Activated naive CD8-positive, alpha-beta T cell treated with anti-CD3 and anti-CD28 coated beads, Interleukin-2, amount 10 ng/mL, durations not matched to agents 7 days and 5 days (primary cell): ENCODE measurements at regions not wholly inside any gene's neighbourhood (a gene's known extent, or its start where the extent isn't known, plus 50 kb on each side); places are given as distances from the start of the nearest gene placed in this dataset.

Source experiments
- ATAC-seq: fragments of 150-1000 bp; cut with Tn5 transposase; one replicate; pipeline ENCODE4 v1.10.0; 2021; ENCODE audit warnings: low read depth, moderate library complexity
- POLR2A ChIA-PET: fragments of 350-600 bp; sonication (Branson Sonifier 250); formaldehyde crosslinking; loops from one replicate; lab custom pipeline; 2021; ENCODE audit warnings: antibody characterized with exemption; lab: Charles Lee
- DNase-seq: peaks from one replicate; pipeline ENCODE4 v3.0.0; 2021
- H3K27ac Mint-ChIP-seq: one replicate; pipeline ENCODE4 v1.8.0; 2022; ENCODE audit warnings: mild to moderate bottlenecking, mixed read lengths
- H3K27me3 Mint-ChIP-seq: one replicate; pipeline ENCODE4 v1.8.0; 2022; ENCODE audit warnings: mild to moderate bottlenecking, moderate library complexity, mixed read lengths
- H3K36me3 Mint-ChIP-seq: one replicate; pipeline ENCODE4 v1.8.0; 2021; ENCODE audit warnings: mild to moderate bottlenecking, mixed read lengths
- H3K4me1 Mint-ChIP-seq: one replicate; pipeline ENCODE4 v1.8.0; 2021; ENCODE audit warnings: mixed read lengths
- H3K4me3 Mint-ChIP-seq: one replicate; pipeline ENCODE4 v1.8.0; 2022; ENCODE audit warnings: mild to moderate bottlenecking, moderate library complexity, mixed read lengths
- H3K9me3 Mint-ChIP-seq: one replicate; pipeline ENCODE4 v1.8.0; 2021; ENCODE audit warnings: mixed read lengths

GRCh38 chr17:12546983-12547382 is 118.7 kb upstream of the MYOCD start:
- Mint-ChIP-seq H3K4me3 (no peak overlapping the region), H3K36me3 (no peaks in the 10 kb centered on the region), H3K27me3 (no peaks in the 10 kb centered on the region), H3K4me1 (no peaks in the 10 kb centered on the region), H3K9me3 (peaks cover 3% of the 10 kb centered on the region), H3K27ac (no peak overlapping the region)
- DNase-seq, result no peak
- POLR2A ChIA-PET, result no interaction called here
- ATAC-seq, result no peak

GRCh38 chr17:12547831-12548230 is 117.9 kb upstream of the MYOCD start:
- Mint-ChIP-seq H3K36me3 (no peaks in the 10 kb centered on the region), H3K9me3 (peaks cover 3% of the 10 kb centered on the region), H3K27me3 (no peaks in the 10 kb centered on the region), H3K4me1 (no peaks in the 10 kb centered on the region), H3K27ac (no peak overlapping the region), H3K4me3 (no peak overlapping the region)
- DNase-seq, result no peak
- no peak for ATAC-seq
- POLR2A ChIA-PET, result no interaction called here

- DNase-seq (no peak), ATAC-seq (no peak)
- POLR2A ChIA-PET, result no interaction called here
- Mint-ChIP-seq H3K36me3 (no peaks in the 10 kb centered on the region), H3K4me1 (no peaks in the 10 kb centered on the region), H3K4me3 (no peak overlapping the region), H3K27me3 (no peaks in the 10 kb centered on the region), H3K27ac (no peak overlapping the region), H3K9me3 (peaks cover 3% of the 10 kb centered on the region)
Measured at GRCh38 chr17:12548558-12548957, 117.1 kb upstream of the MYOCD start.

- ATAC-seq (no peak), DNase-seq (no peak)
- H3K27me3 Mint-ChIP-seq, result no peaks in the 10 kb centered on the region
- POLR2A ChIA-PET, result no interaction called here
- H3K4me3 Mint-ChIP-seq, result no peak overlapping the region
- H3K4me1 Mint-ChIP-seq, result no peaks in the 10 kb centered on the region
- no peaks in the 10 kb centered on the region for H3K36me3 Mint-ChIP-seq
- peaks cover 3% of the 10 kb centered on the region for H3K9me3 Mint-ChIP-seq
- H3K27ac Mint-ChIP-seq, result no peak overlapping the region
Measured at GRCh38 chr17:12549499-12550041, 116.1 kb upstream of the MYOCD start.

GRCh38 chr17:12553625-12554024 is 112.1 kb upstream of the MYOCD start:
- no peak overlapping the region for H3K27ac Mint-ChIP-seq
- ATAC-seq, result no peak
- no peaks in the 10 kb centered on the region for H3K4me1 Mint-ChIP-seq
- H3K36me3 Mint-ChIP-seq, result no peaks in the 10 kb centered on the region
- POLR2A ChIA-PET, result no interaction called here
- peaks cover 3% of the 10 kb centered on the region for H3K9me3 Mint-ChIP-seq
- no peak overlapping the region for H3K4me3 Mint-ChIP-seq
- no peaks in the 10 kb centered on the region for H3K27me3 Mint-ChIP-seq
- DNase-seq, result no peak

- ATAC-seq (no peak), DNase-seq (no peak)
- no peaks in the 10 kb centered on the region for H3K4me1 Mint-ChIP-seq
- peaks cover 3% of the 10 kb centered on the region for H3K9me3 Mint-ChIP-seq
- no peak overlapping the region for H3K4me3 Mint-ChIP-seq
- POLR2A ChIA-PET, result no interaction called here
- no peaks in the 10 kb centered on the region for H3K27me3 Mint-ChIP-seq
- H3K27ac Mint-ChIP-seq, result no peak overlapping the region
- H3K36me3 Mint-ChIP-seq, result no peaks in the 10 kb centered on the region
Measured at GRCh38 chr17:12554251-12554650, 111.4 kb upstream of the MYOCD start.

GRCh38 chr17:12566291-12566690 is 99.4 kb upstream of the MYOCD start:
- Mint-ChIP-seq H3K4me3 (no peak overlapping the region), H3K9me3 (peaks cover 4% of the 10 kb centered on the region), H3K36me3 (no peaks in the 10 kb centered on the region), H3K27ac (no peak overlapping the region), H3K27me3 (peaks cover 2% of the 10 kb centered on the region), H3K4me1 (no peaks in the 10 kb centered on the region)
- DNase-seq, result no peak
- POLR2A ChIA-PET, result no interaction called here
- ATAC-seq, result no peak

GRCh38 chr17:12567077-12568053 is 98.3 kb upstream of the MYOCD start:
- Mint-ChIP-seq H3K4me1 (no peaks in the 10 kb centered on the region), H3K27ac (no peak overlapping the region), H3K9me3 (peaks cover 4% of the 10 kb centered on the region), H3K4me3 (no peak overlapping the region), H3K27me3 (no peaks in the 10 kb centered on the region), H3K36me3 (no peaks in the 10 kb centered on the region)
- ATAC-seq (no peak), DNase-seq (no peak)
- POLR2A ChIA-PET, result no interaction called here

- Mint-ChIP-seq H3K4me3 (no peak overlapping the region), H3K4me1 (no peaks in the 10 kb centered on the region), H3K27ac (no peak overlapping the region), H3K9me3 (peaks cover 4% of the 10 kb centered on the region), H3K36me3 (no peaks in the 10 kb centered on the region), H3K27me3 (no peaks in the 10 kb centered on the region)
- POLR2A ChIA-PET, result no interaction called here
- no peak for DNase-seq
- no peak for ATAC-seq
Measured at GRCh38 chr17:12568358-12569251, 97.1 kb upstream of the MYOCD start.

GRCh38 chr17:12571606-12572005 is 94.1 kb upstream of the MYOCD start:
- POLR2A ChIA-PET, result no interaction called here
- H3K27ac Mint-ChIP-seq, result no peak overlapping the region
- no peaks in the 10 kb centered on the region for H3K36me3 Mint-ChIP-seq
- H3K4me1 Mint-ChIP-seq, result no peaks in the 10 kb centered on the region
- DNase-seq, result no peak
- H3K4me3 Mint-ChIP-seq, result no peak overlapping the region
- ATAC-seq, result no peak
- H3K27me3 Mint-ChIP-seq, result no peaks in the 10 kb centered on the region
- H3K9me3 Mint-ChIP-seq, result peaks cover 4% of the 10 kb centered on the region

- Mint-ChIP-seq H3K4me1 (no peaks in the 10 kb centered on the region), H3K36me3 (no peaks in the 10 kb centered on the region), H3K4me3 (no peak overlapping the region), H3K27me3 (no peaks in the 10 kb centered on the region), H3K9me3 (peaks cover 4% of the 10 kb centered on the region), H3K27ac (no peak overlapping the region)
- ATAC-seq (no peak), DNase-seq (no peak)
- POLR2A ChIA-PET, result no interaction called here
Measured at GRCh38 chr17:12574525-12574924, 91.2 kb upstream of the MYOCD start.

GRCh38 chr17:12575641-12576040 is 90.0 kb upstream of the MYOCD start:
- POLR2A ChIA-PET, result no interaction called here

GRCh38 chr17:12579288-12579687 is 86.4 kb upstream of the MYOCD start:
- POLR2A ChIA-PET, result no interaction called here
- Mint-ChIP-seq H3K9me3 (peaks cover 4% of the 10 kb centered on the region), H3K4me1 (no peaks in the 10 kb centered on the region), H3K27ac (no peak overlapping the region), H3K36me3 (no peaks in the 10 kb centered on the region), H3K4me3 (no peak overlapping the region), H3K27me3 (no peaks in the 10 kb centered on the region)
- DNase-seq, result no peak
- no peak for ATAC-seq

More at GRCh38 chr17:12575641-12576040, 90.0 kb upstream of the MYOCD start:
- Mint-ChIP-seq H3K4me3 (no peak overlapping the region), H3K27me3 (no peaks in the 10 kb centered on the region), H3K36me3 (no peaks in the 10 kb centered on the region), H3K4me1 (no peaks in the 10 kb centered on the region), H3K9me3 (no peaks in the 10 kb centered on the region), H3K27ac (no peak overlapping the region)
- no peak for DNase-seq
- ATAC-seq, result no peak
